HG03342 (cell line): ENCODE measurements at regions not wholly inside any gene's neighbourhood (a gene's known extent, or its start where the extent isn't known, plus 50 kb on each side); places are given as distances from the start of the nearest gene placed in this dataset.
A peak's percentile ranks its signal among the peaks of the same experiment; 100 is the strongest.
"Not testable (repeated sequence)": the region's sequence is repeated elsewhere in the genome, so short reads cannot be mapped to it uniquely, and the experiment has no call there.

ENCODE experiments used
- ATAC-seq: cut with Tn5 transposase; IDR thresholded peaks from one replicate; pipeline ENCODE4 v1.9.1; 2021; ENCODE audit warnings: mild to moderate bottlenecking, moderate library complexity; ENCODE audit not compliant: unreplicated experiment

DNA sequence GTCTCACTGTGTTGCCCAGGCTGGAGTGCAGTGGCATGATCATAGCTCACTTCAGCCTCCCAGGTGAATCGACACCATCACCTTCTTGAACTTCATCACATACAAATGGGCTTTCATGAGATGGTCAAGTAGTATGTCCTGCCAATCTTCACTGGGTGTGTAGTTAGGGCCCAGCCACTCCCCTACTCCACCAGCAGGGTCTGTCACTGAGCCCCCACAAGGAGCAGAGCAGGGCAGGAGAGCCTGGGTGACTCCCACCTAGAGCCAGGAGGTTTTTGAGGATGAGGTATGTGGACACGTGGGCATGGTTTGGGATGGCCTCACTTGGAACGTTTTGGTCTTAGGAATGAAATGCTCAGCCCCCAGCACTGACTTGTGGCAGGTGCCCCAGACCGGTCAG is 4037.7 kb upstream of the TPTE start:
- ATAC-seq = not testable (repeated sequence)

DNA sequence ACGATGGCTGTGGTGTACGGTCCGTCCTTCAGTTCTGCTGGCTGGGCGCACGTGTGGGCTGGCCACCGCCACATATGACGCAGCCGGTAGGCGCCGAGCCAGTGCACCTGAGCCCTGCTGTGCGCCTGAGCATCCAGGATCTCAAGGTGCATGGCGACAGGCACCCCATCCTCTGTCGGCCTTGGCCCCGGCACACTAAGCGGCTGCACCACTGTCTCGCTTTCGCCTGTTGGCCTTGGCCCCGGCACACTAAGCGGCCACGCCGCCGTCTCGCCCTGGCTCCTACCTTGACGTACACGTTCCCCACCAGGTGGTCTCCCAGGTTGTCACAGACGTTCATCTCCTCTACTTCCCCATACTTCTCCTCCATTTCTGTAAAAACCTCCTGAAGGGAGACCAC is 4034.6 kb upstream of the TPTE start:
- not testable (repeated sequence) for ATAC-seq

DNA sequence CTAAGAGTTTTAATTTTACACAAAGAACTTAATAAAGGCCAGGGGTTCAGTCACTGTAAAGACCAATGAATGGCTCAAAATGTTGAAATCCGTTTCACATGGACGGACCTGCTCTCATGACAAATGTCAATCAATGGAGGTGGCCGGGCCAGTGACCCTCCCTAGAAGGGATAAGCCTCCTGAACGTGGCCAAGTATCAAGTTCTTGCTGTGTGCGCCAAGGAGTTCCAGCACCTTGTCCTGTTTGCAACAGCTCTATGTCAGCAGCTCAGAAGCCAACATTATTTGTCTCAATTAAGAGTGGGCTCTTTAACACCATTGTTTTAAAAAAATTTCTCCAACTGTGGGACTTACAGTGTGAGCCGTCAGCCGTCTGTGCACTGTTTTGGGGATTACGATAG is 4028.7 kb upstream of the TPTE start:
- ATAC-seq = not testable (repeated sequence)

DNA sequence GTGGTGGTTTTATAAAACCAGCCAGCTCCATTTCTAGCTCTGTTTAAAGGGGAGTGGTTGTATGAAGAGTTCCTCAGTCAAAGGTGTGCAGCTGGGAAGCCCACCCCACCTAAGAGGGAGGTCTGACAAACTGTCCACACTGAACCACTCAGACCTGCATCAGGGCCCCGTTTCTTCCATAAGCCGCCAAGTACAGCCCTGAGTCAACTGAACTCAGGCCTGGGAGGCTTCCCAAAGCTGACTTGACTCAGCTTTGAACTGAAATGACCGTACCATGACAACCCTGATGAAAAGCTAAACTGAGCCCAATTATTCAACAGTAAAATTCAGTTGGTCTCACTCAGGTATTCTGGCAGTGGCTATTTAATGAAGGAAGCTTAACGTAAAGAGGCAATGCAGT is 4027.4 kb upstream of the TPTE start:
- ATAC-seq = not testable (repeated sequence)

DNA sequence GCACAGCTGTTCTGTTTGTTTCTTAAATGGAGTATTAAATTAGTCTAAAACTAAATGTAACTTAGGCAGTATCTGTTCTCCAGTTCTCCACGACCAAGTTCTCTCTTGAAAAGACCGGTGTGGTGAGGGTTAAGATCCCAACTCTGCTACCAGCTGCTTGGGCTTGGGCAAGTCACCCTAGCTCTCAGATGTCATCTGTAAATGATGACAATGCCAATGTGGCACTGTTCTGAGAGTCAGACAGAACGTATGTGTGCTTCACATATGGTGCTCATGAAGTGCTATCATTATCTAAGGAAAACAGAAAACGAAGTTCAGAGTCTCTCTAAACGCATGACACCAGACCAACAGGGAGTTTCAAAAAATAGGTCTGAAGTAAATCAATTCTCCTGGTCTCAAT is 4025.0 kb upstream of the TPTE start:
- ATAC-seq = not testable (repeated sequence)

DNA sequence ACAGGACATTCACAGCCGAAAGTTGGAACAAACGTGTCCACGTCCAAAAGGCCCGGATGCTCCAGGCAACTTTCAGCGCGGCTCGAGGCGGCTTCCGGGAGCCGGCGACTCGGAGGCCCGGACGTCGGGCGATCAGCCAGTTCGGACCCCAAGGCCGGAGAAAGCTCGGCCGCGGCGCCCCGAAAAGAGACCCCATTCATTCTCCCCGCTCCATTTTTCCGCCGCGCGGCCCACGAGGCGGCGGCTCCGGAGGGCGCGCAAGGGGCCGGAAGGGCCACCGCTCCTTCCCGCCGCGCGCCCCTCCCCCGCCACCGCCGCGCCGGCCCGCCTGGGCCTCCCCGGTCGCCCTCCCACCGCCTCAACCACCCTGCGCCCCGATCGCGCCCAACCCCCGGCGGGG is 4022.7 kb upstream of the TPTE start:
- not testable (repeated sequence) for ATAC-seq

DNA sequence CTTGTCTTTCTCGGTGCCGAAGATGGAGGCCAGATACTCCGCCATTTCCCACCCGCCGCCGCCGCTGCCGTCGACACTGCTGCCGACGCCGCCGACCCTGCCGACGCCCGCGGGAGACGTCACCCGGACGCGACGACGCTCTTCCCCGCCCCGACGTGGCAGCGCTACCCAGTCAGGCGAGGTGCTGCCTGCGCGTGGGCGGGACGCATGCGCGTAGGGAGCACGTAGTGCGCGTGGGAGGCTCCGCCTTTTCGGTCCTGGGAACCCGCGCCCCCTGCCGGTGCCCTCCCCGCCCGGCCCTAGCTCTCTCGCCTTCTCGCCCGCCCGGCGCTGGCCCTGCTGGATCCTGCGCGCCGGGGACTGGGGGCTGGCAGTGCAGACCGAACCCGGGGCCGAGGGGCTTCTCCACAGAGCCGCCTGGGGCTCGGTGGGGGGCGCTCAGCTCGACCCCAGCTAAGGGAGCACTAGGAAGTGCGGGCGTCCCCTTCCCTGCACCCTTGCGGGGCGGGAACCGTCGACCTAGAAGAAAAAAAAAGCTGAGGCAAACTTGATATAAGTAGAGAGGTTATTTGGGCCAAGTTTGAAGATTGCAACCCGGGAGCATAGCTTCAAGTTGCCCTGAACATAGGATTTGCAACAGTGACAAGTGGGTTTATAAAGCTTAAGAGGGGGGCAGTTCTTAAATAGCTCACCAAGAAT is 4022.1 kb upstream of the TPTE start:
- peak; percentile 62 for ATAC-seq

DNA sequence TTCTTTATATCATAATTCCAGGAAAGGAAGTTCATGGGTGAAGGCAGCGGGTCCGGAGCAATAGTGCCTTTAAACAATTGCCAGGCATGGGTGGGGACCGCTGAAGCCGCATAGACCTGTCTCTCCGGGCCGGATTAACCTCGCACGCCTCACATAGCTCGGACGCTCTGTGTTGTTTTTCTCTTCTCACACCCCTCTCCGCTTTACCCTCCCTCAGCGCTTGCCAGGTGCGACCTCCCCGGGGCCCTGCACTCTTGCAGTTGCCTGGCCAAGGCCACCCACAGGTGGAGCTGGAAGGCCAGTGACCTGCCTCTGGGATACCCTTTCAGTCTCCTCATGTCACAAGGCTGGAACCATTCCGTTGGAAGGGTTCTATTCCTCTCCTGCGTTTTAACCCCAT is 4021.5 kb upstream of the TPTE start:
- ATAC-seq = not testable (repeated sequence)

DNA sequence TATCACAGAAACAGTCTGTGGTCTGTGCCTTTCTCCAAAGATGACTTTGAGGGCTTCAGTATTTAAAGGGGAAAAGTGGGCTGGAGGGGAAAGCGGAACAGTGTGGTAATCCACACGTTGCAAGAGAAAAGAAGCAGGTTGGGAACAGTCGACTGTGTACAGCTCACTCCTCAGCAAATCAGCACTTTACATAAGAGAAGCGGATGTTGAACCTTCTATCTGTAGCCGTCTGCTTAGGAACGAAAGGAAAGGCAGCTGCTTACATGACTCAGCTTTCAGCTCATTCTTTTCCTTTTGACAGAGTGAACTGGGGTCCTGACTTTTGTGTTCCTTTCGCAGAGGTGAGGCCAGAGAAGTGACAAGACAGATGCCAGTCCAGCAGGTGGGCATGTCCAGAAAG is 4020.7 kb upstream of the TPTE start:
- ATAC-seq = peak; percentile 38

DNA sequence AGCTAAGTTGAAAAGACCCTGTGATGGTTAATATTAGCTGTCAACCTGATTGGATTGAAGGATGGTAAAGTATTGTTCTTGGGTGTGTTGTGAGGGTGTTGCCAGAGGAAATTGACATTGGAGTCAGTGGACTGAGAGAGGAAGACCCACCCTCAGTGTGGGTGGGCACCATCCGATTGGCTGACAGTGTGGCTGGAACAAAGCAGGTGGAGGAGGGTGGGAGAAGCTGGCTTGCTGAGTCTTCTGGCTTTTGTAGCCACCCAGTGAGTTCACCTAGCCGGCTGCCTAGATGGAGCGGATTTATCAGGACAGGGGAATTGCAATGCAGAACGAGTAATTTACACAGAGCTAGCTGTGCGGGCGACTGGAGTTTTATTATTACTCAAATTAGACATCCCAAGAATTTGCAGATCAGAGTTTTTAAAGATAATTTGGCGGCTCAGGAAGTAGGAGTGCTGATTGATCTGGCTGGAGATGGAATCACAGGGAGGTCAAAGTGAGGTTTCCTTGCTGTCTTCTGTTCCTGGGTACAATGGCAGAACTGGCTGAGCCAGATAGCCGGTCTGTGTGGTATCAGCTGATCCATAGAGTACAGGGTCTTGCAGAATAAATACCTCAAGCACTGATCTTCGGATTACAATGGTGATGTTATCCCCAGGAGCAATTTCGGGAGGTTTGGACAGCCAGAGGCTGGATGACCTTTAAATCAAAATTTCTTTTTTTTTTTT is 4015.1 kb upstream of the TPTE start:
- not testable (repeated sequence) for ATAC-seq

DNA sequence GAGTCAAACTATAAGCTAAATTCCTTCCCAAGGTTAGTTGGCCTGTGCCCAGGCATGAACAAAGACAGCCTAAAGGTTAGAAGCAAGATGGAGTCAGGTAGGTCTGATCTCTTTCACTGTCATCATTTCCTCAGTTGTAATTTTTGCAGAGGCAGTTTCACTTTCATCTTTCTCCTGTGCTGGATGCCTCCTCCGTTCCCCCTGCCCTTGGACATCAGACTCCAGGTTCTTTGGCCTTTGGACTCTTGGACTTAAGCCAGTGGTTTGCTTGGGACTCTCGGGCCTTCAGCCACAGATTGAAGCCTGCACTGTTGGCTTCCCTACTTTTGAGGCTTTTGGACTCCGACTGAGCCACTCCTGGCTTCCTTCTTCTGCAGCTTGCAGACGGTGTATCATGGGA is 4013.8 kb upstream of the TPTE start:
- ATAC-seq = not testable (repeated sequence)

DNA sequence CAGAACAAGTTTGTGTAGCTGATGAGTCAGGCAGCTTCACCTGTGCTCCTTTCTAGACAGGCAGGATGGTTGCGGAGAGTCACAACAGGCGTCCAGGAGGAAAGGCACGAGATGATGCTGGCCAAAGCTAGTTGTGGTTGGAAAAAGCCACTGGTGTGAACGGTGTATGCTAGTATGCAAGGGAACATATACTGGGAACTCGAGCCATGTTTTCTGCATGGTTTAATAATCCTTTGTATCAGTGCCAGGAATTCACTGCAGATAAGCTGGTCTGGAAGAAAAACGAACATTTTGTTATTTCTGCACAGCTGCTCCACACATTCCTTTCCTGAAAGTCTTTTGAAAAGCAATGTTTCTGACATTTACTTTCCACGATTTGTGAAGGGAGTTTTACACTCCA is 3999.6 kb upstream of the TPTE start:
- not testable (repeated sequence) for ATAC-seq

DNA sequence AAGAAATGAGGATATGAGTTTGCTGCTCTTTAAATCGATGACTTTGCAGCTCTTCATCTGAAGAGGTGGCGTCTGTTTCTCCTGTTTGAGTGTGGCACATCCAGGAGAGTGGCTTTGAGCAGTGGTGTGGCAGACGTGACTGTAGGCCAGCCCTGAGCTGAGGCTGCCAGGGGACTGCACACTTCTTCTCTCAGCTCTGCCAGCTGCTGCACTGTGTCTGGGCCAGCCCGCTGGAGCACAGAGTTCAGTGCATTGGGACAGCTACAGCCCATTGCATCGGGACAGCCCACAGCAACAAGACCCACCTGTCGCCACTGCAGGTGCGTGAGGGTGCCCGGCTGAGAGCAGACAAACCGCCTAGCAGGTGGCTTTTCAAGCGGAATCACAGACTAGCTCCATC is 3995.2 kb upstream of the TPTE start:
- not testable (repeated sequence) for ATAC-seq

DNA sequence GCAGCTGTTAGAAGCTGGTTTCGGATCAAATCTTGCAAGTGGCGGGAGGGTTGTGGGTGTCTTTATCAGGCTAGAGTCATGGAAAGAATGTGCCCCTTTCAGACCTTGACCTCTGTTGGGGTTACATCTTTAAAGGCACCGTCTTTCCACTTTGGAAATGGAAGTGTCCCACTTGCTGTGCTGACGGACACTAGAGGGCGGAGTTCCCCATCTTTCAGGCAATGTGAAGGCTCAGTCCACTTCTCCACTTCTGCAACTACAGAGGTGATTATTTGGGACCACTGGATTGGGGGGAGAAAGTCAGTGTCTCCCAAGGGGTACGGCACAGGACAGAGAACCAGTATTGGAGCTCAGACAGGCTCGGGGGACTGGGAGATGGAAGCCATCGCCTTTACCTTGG is 3990.7 kb upstream of the TPTE start:
- ATAC-seq = not testable (repeated sequence)

DNA sequence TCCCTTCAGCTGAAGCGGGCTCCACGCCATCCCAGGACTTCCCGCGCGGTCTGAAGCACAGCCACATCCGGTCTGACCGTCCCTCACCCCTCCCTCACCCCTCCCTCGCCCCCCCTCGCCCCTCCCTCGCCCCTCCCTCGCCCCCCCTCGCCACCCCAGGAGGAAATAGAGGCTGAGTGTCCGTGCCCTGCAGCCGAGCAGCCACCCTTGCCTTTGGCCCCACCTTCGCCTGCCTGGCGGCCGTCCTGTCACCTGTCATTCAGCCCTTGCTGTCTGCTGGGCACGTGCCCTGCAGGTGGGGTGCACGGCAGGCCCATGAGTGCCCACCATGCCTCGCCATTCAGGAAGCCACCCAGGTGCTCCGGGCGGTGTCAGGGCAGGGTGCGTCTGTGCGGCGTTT is 3988.1 kb upstream of the TPTE start:
- not testable (repeated sequence) for ATAC-seq

DNA sequence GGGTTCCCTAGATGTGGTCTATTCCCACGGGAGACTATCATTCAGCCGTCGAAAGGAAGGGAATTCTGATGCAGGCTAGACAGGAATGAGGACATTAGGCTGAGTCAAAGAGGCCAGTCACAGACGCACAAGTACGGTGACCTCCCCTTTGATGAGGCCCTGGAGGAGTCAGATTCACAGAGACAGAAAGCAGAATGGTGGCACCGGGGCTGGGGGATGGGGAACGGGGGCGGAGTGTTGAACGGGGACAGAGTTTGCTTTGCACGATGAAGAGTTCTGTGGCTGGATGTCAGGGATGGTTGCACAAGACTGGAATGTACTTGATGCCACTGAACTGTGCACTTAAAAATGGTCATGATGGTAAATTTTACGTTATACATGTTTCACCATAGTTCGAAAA is 3983.1 kb upstream of the TPTE start:
- not testable (repeated sequence) for ATAC-seq

DNA sequence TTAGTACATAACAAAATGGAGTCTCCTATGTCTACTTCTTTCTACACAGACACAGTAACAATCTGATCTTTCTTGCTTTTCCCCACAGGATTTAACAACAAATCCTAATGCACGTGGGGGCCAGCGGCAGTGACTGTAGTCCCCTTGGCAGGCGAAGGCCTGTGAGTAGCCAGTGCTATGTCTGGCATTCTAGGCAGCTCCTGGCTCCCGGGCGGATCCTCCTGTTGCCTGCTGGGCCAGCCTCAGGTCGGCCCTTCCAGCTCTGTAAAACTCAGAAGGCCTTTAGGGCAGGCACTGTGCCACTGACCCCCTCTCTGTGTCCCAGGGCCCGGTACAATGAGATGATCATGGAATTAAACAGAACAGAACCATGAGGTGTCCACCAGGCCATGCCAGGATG is 3981.7 kb upstream of the TPTE start:
- ATAC-seq = not testable (repeated sequence)

DNA sequence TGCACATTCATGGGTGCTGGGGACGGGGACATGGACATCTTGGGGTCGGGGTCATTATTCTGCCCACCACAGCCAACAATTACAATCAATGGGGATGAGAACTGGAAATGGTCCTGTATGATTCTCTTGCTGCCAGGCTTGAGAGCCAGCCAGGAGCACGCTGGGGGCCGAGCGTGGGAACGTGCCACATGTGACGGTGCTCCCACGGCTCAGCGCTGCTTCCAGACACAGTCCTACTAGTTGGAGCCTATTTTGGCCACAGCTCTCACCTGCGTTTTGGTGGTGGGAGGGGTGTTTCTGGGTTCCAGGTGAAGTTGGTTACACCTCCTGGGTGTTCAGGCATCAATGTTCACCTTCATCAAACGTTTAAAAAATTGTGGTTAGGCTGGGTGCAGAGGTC is 3980.3 kb upstream of the TPTE start:
- not testable (repeated sequence) for ATAC-seq

DNA sequence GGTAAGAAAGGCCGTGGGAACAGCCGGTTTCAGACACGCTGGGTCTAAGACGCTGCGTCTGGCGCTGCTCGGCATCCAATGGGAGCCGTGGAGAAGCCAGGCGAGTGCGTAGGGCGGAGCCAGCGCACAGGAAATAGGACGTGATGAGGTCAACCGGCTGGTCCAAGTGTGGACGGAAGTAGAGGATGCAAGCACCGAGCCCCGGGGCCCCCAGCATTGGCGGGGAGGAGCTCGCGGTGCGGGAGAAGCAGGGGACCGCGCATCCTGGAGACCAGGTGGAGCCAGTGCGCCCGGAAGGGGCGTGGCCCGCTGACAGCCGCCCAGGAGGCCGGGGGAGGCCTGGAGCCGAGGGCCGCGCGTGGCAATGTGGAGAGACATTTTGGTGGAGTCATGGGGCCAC is 3976.1 kb upstream of the TPTE start:
- ATAC-seq = not testable (repeated sequence)

DNA sequence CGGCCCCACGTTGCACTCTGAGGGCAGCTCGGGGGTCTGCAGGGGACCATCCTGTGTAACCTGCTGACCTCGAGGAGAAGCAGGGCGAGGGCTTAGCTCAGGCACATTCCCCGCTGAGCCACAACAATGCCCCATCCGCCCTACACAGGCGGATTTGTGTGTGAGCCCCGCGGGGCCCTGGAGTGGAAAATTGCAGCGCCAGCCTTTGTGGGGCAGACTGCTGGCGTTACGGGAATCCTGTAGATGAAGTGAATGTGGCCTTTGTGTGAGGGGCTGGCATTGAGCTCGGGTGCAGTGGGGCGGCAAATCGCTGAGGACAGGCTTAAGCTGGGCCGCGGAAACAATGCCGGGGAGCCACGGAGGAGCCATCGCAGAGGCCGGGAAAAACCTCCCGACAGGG is 3970.3 kb upstream of the TPTE start:
- not testable (repeated sequence) for ATAC-seq

DNA sequence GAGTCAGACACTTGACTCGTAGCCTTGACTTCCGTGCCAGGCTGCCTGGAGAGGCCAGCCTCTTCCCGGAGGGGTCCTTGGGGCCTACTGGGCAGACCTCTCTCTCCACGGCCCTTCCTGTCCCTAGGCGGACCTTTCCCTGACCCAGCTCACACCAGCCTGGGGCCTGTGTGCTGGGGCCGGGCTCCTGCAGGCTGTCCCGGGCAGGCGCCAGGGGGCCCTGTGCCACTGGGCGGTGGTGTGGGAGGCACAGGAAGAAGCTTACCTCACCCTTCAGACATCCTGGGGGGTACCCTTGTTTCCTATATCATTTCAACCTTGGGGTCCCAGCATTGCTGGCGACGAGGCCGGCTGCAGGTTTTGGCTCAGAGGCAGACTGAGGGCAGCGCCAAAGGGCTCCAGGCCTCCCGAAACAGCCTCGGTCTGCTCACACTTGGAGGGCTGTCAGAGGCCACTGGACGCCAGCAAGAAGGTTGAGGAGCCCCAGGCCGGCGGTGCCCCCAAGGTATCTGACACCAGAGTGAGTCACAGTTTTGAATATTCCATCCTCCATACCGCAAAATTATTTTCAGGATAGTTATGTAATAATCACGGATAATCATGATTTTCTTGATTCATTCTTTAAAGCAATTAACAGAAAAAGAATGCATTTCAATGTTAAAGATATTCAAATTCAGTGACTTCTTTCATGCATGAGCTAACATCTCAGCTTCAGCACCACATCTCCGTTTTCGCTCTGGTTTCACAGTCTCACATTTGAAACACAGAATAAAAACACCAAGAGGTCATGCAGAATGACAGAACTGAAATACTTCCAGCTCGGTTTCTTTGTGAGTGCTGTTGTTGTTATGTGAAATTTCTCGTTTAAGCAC is 3967.6 kb upstream of the TPTE start:
- ATAC-seq = not testable (repeated sequence)
